H1 (cell line): ENCODE measurements at regions not wholly inside any gene's neighbourhood (a gene's known extent, or its start where the extent isn't known, plus 50 kb on each side); places are given as distances from the start of the nearest gene placed in this dataset.

Experiments
- EZH2 ChIP-seq: fragments of 200-600 bp; sonication (generic); IDR thresholded peaks from 2 replicates; pipeline ENCODE4 v1.7.1; 2012; ENCODE audit warnings: low read depth, mild to moderate bottlenecking, moderate library complexity, low read length, inconsistent platforms; ENCODE audit not compliant: severe bottlenecking
- GABPA ChIP-seq: IDR thresholded peaks from 2 replicates; pipeline ENCODE4 v1.6.1; 2011; ENCODE audit warnings: mild to moderate bottlenecking, low read length, moderate library complexity, borderline replicate concordance; ENCODE audit not compliant: insufficient read depth
- HDAC6 ChIP-seq: IDR thresholded peaks from one replicate; pipeline ENCODE4 v1.7.1; 2012; ENCODE audit warnings: low read depth, mild to moderate bottlenecking, inconsistent platforms, low read length, moderate library complexity
- JUND ChIP-seq: IDR thresholded peaks from 2 replicates; pipeline ENCODE4 v1.6.1; 2011; ENCODE audit warnings: mild to moderate bottlenecking, improper control_type of control experiment, low read length
- NRF1 ChIP-seq: IDR thresholded peaks from 2 replicates; pipeline ENCODE4 v1.6.1; 2011; ENCODE audit warnings: mild to moderate bottlenecking, low read depth, low read length, improper control_type of control experiment
- POLR2A ChIP-seq, 2 experiments: IDR thresholded peaks; 1 replicate in 1 of 2; 2 replicates in 1 of 2; pipeline ENCODE4 v1.6.1; 2011; ENCODE audit warnings: low read depth in 2 of 2, low read length in 2 of 2, mild to moderate bottlenecking in 2 of 2; ENCODE audit errors: control extremely low read depth in 1 of 2
- POLR2AphosphoS5 ChIP-seq: IDR thresholded peaks from 2 replicates; pipeline ENCODE4 v1.6.1; 2011; ENCODE audit warnings: low read depth, low read length
- RFX5 ChIP-seq: IDR thresholded peaks from 2 replicates; pipeline ENCODE4 v1.6.1; 2011; ENCODE audit warnings: low read depth, low read length, improper control_type of control experiment, borderline replicate concordance
- RNF2 ChIP-seq: fragments of 200-900, 300-1000 bp; sonication (generic); IDR thresholded peaks from 2 replicates; pipeline ENCODE4 v1.7.1; 2016; ENCODE audit warnings: borderline replicate concordance, low read depth, mild to moderate bottlenecking, antibody characterized with exemption, low read length; ENCODE audit not compliant: poor library complexity, severe bottlenecking; ENCODE audit errors: missing control alignments
- SP1 ChIP-seq: IDR thresholded peaks from 2 replicates; pipeline ENCODE4 v1.6.1; 2011; ENCODE audit warnings: low read depth, low read length
- TF ChIP-seq, protein P1 (sequence below): IDR thresholded peaks from 2 replicates; pipeline ENCODE4 v1.6.1; 2012; ENCODE audit warnings: inconsistent platforms
- TF ChIP-seq, protein P2 (sequence below), 3 experiments: IDR thresholded peaks; 1 replicate in 2 of 3; 2 replicates in 1 of 3; pipeline versions ENCODE4 v1.5.1 to v1.6.1; 2011; ENCODE audit warnings: low read length in 3 of 3, mild to moderate bottlenecking in 3 of 3, inconsistent platforms in 2 of 3, low read depth in 1 of 3, moderate library complexity in 1 of 3; ENCODE audit not compliant: insufficient read depth in 1 of 3; ENCODE audit errors: control extremely low read depth in 1 of 3
- TF ChIP-seq, protein P3 (sequence below): IDR thresholded peaks from 2 replicates; pipeline ENCODE4 v1.6.1; 2011; ENCODE audit warnings: low read depth, mild to moderate bottlenecking, low read length; ENCODE audit not compliant: insufficient read depth
- TF ChIP-seq, protein P4 (sequence below): IDR thresholded peaks from 2 replicates; pipeline ENCODE4 v1.6.1; 2011; ENCODE audit warnings: low read length, improper control_type of control experiment

DNA sequence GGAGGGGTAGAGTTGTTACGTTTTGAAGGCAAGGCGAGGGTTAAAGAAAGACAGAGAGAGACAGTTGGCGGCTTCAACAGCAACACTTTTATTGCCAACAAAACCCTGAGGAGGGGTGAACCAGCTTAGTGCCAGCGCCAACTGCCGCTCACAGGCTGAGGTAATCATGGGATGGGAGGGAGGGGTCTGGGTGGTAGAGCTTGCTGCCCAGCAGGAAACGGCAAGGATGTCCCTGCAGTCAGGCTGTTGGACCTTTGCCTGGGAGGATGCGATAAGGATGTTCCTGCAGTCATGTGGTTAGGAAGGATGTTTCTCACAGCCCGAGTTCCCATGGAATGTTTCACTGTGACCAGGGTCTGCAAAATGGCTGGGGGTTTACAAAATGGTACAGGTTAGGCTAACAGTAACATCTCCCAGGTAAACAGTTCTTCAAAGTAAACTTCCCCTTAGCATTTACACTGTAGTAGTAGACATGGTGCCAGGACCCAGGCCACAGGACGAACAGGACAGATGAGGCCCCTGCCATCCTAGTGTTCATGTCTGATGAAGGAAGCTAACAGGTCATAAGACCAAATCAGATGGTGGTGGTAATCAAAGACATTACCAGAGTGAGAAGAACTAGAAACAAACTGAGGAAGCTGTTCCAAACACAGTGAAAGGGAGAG lies 647.3 kb upstream of the DEFB115 start:
- TF ChIP-seq RFX5 = no peak
- no peak for TF ChIP-seq SP1
- no peak for TF ChIP-seq HDAC6
- no peak for TF ChIP-seq RNF2
- TF ChIP-seq, protein P1, sequence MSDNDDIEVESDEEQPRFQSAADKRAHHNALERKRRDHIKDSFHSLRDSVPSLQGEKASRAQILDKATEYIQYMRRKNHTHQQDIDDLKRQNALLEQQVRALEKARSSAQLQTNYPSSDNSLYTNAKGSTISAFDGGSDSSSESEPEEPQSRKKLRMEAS = no peak
- TF ChIP-seq, protein P2, sequence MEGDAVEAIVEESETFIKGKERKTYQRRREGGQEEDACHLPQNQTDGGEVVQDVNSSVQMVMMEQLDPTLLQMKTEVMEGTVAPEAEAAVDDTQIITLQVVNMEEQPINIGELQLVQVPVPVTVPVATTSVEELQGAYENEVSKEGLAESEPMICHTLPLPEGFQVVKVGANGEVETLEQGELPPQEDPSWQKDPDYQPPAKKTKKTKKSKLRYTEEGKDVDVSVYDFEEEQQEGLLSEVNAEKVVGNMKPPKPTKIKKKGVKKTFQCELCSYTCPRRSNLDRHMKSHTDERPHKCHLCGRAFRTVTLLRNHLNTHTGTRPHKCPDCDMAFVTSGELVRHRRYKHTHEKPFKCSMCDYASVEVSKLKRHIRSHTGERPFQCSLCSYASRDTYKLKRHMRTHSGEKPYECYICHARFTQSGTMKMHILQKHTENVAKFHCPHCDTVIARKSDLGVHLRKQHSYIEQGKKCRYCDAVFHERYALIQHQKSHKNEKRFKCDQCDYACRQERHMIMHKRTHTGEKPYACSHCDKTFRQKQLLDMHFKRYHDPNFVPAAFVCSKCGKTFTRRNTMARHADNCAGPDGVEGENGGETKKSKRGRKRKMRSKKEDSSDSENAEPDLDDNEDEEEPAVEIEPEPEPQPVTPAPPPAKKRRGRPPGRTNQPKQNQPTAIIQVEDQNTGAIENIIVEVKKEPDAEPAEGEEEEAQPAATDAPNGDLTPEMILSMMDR (IDR thresholded peaks at IDR 0.05; ENCODE audit: control extremely low read depth in 1 of 3, insufficient read depth in 1 of 3, low read depth in 1 of 3, low read length in 3 of 3) = no peak
- TF ChIP-seq, protein P3, sequence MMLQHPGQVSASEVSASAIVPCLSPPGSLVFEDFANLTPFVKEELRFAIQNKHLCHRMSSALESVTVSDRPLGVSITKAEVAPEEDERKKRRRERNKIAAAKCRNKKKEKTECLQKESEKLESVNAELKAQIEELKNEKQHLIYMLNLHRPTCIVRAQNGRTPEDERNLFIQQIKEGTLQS = no peak
- TF ChIP-seq, protein P4, sequence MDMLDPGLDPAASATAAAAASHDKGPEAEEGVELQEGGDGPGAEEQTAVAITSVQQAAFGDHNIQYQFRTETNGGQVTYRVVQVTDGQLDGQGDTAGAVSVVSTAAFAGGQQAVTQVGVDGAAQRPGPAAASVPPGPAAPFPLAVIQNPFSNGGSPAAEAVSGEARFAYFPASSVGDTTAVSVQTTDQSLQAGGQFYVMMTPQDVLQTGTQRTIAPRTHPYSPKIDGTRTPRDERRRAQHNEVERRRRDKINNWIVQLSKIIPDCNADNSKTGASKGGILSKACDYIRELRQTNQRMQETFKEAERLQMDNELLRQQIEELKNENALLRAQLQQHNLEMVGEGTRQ = no peak
- TF ChIP-seq POLR2A (IDR thresholded peaks at IDR 0.05; ENCODE audit: control extremely low read depth in 1 of 2, low read depth in 2 of 2, low read length in 2 of 2) = no peak
- no peak for TF ChIP-seq GABPA
- no peak for TF ChIP-seq EZH2
- no peak for TF ChIP-seq POLR2AphosphoS5
- TF ChIP-seq NRF1 = no peak
- TF ChIP-seq JUND = no peak
